ENCODE measurements at regions not wholly inside any gene's neighbourhood (a gene's known extent, or its start where the extent isn't known, plus 50 kb on each side); places are given as distances from the start of the nearest gene placed in this dataset.

DNA sequence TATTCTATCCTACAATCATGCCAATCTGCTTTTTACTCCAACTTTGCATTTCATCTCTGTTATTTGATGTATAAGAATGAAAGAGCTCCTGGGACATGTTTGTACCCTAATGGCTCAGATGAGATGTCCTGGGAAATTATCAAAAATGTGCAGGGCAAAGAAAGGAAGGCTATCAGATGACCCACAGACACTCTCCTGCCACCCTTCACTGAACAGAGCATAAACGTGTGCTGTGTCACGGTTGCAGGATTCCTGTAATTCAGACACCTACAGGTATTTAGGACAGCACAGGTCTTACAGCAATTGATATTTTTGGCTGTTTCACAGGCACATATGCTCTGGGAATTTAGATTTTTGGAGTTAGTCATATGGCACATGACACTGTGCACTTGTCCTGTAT is 149.2 kb upstream of the GAS1 start:
- no peak for DNase-seq

DNA sequence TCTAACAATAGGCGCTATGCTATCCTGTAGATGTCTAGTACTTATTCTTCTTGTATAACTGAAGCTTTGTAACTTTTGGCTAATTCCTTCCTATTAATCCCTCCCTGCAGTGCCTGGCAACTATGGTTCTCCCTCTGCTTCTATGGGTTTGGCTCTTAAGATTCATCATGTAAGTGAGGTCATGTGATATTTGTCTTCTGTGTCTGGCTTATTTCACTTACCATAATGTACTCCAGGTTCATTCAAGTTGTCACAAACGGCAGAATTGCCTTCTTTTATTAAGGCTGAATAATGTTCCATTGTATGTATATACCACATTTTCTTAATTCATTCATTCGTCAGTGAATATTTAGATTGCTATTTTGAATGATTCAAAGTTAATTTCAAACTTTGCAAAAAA is 149.9 kb upstream of the GAS1 start:
- H3K27ac ChIP-seq (ENCODE audit: low read depth in 1 of 2, low read length in 1 of 2): no peak overlapping the region
- peaks cover 0 to 4% (median 0%) of the 10 kb centered on the region in 4 donors for H3K9me3 ChIP-seq (ENCODE audit: control insufficient read depth in 4 of 4, insufficient read depth in 3 of 4, low read length in 3 of 4)
- H3K27me3 ChIP-seq (ENCODE audit: control insufficient read depth in 3 of 3, insufficient read depth in 3 of 3, low read length in 2 of 3): no peaks in the 10 kb centered on the region
- no peak overlapping the region for H3K4me3 ChIP-seq
- no peak overlapping the region for H3K9ac ChIP-seq (ENCODE audit: insufficient read depth in 1 of 2, low read length in 2 of 2)
- peaks cover 0 to 6% (median 0%) of the 10 kb centered on the region in 5 donors for H3K4me1 ChIP-seq (ENCODE audit: control insufficient read depth in 5 of 5, insufficient read depth in 5 of 5, low read length in 5 of 5)
- no peak for DNase-seq
- TF ChIP-seq, protein P1, sequence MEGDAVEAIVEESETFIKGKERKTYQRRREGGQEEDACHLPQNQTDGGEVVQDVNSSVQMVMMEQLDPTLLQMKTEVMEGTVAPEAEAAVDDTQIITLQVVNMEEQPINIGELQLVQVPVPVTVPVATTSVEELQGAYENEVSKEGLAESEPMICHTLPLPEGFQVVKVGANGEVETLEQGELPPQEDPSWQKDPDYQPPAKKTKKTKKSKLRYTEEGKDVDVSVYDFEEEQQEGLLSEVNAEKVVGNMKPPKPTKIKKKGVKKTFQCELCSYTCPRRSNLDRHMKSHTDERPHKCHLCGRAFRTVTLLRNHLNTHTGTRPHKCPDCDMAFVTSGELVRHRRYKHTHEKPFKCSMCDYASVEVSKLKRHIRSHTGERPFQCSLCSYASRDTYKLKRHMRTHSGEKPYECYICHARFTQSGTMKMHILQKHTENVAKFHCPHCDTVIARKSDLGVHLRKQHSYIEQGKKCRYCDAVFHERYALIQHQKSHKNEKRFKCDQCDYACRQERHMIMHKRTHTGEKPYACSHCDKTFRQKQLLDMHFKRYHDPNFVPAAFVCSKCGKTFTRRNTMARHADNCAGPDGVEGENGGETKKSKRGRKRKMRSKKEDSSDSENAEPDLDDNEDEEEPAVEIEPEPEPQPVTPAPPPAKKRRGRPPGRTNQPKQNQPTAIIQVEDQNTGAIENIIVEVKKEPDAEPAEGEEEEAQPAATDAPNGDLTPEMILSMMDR (IDR thresholded peaks at IDR 0.05; ENCODE audit: control extremely low read depth, extremely low read depth): no peak
- WGBS, 2 donors: 80 to 92% methylated on average over 3 of the region's 3 CpGs
- no peak for ATAC-seq (ENCODE audit: insufficient read depth, low FRiP score)
- H3K36me3 ChIP-seq (ENCODE audit: control insufficient read depth in 4 of 4, insufficient read depth in 4 of 4, low read length in 4 of 4): no peaks in the 10 kb centered on the region

More for the DNA sequence above, 149.2 kb upstream of the GAS1 start:
- H3K9me3 ChIP-seq (ENCODE audit: control insufficient read depth in 4 of 4, insufficient read depth in 3 of 4, low read length in 3 of 4): peaks cover 0 to 4% (median 0%) of the 10 kb centered on the region in 4 donors
- ATAC-seq (ENCODE audit: insufficient read depth, low FRiP score): no peak
- no peaks in the 10 kb centered on the region for H3K36me3 ChIP-seq (ENCODE audit: control insufficient read depth in 4 of 4, insufficient read depth in 4 of 4, low read length in 4 of 4)
- no peak overlapping the region for H3K9ac ChIP-seq (ENCODE audit: insufficient read depth in 1 of 2, low read length in 2 of 2)
- H3K27ac ChIP-seq (ENCODE audit: low read depth in 1 of 2, low read length in 1 of 2): no peak overlapping the region
- 88 to 93% methylated on average over 2 of the region's 2 CpGs for WGBS, 2 donors
- TF ChIP-seq, protein P1 (IDR thresholded peaks at IDR 0.05; ENCODE audit: control extremely low read depth, extremely low read depth): no peak
- no peak overlapping the region for H3K4me3 ChIP-seq
- no peaks in the 10 kb centered on the region for H3K27me3 ChIP-seq (ENCODE audit: control insufficient read depth in 3 of 3, insufficient read depth in 3 of 3, low read length in 2 of 3)
- H3K4me1 ChIP-seq (ENCODE audit: control insufficient read depth in 5 of 5, insufficient read depth in 5 of 5, low read length in 5 of 5): no peaks in the 10 kb centered on the region

DNA sequence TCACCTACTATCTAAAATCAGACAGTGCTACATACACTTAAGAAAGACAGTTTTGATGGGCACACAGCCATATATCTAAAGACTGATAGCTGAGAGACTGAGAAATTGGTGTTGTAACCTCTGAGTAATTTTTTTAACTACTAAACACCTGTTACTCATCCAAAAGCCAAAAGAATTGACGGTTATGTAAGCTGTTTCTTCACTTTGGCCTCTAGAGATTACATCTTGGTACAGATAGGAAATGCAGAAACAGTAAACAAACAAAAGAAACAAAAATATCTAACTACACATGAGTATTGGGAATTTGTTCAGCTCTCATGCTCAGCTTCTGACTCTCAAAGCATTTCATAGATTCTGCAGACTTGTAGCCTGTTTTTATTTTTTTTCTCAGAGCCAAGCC is 152.1 kb upstream of the GAS1 start:
- no peak for DNase-seq
- TF ChIP-seq, protein P1 (IDR thresholded peaks at IDR 0.05; ENCODE audit: control extremely low read depth, extremely low read depth): no peak
- no peak for ATAC-seq (ENCODE audit: insufficient read depth, low FRiP score)
- Histone ChIP-seq H3K9me3 (ENCODE audit: control insufficient read depth in 4 of 4, insufficient read depth in 3 of 4, low read length in 3 of 4) (peaks cover 0 to 4% (median 0%) of the 10 kb centered on the region in 4 donors), H3K9ac (ENCODE audit: insufficient read depth in 1 of 2, low read length in 2 of 2) (no peak overlapping the region), H3K27me3 (ENCODE audit: control insufficient read depth in 3 of 3, insufficient read depth in 3 of 3, low read length in 2 of 3) (no peaks in the 10 kb centered on the region), H3K27ac (ENCODE audit: low read depth in 1 of 2, low read length in 1 of 2) (no peak overlapping the region), H3K4me1 (ENCODE audit: control insufficient read depth in 5 of 5, insufficient read depth in 5 of 5, low read length in 5 of 5) (peaks cover 0 to 8% (median 0%) of the 10 kb centered on the region in 5 donors), H3K36me3 (ENCODE audit: control insufficient read depth in 4 of 4, insufficient read depth in 4 of 4, low read length in 4 of 4) (no peaks in the 10 kb centered on the region), H3K4me3 (no peak overlapping the region)
- 63 to 80% methylated on average over 1 of the region's 1 CpG for WGBS, 2 donors

DNA sequence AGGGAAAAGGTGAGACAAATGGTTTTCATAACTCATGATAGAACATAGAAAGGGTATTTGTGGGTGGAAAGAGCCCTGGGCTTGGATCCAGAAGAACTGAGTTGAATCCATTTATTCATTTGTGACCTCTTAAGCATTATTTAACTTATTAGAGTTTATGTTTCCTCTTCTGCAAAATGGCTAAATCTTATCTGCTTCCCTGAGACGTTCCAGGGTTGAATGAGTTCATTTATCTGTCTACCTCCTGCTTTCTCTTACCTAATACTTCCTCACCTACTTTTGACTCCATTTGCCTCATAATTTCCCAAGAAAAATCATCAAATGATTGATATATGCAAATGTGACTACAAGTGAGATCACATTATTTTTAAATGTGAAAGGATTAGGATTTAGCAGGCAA is 152.7 kb upstream of the GAS1 start:
- no peak overlapping the region for H3K27ac ChIP-seq (ENCODE audit: low read depth in 1 of 2, low read length in 1 of 2)
- H3K9me3 ChIP-seq (ENCODE audit: control insufficient read depth in 4 of 4, insufficient read depth in 3 of 4, low read length in 3 of 4): peaks cover 0 to 4% (median 0%) of the 10 kb centered on the region in 4 donors
- 20 to 22% methylated on average over 1 of the region's 1 CpG for WGBS, 2 donors
- H3K36me3 ChIP-seq (ENCODE audit: control insufficient read depth in 4 of 4, insufficient read depth in 4 of 4, low read length in 4 of 4): no peaks in the 10 kb centered on the region
- TF ChIP-seq, protein P1 (IDR thresholded peaks at IDR 0.05; ENCODE audit: control extremely low read depth, extremely low read depth): no peak
- H3K27me3 ChIP-seq (ENCODE audit: control insufficient read depth in 3 of 3, insufficient read depth in 3 of 3, low read length in 2 of 3): no peaks in the 10 kb centered on the region
- DNase-seq (no peak), ATAC-seq (ENCODE audit: insufficient read depth, low FRiP score) (no peak)
- H3K4me3 ChIP-seq: no peak overlapping the region
- peaks cover 0 to 8% (median 0%) of the 10 kb centered on the region in 5 donors for H3K4me1 ChIP-seq (ENCODE audit: control insufficient read depth in 5 of 5, insufficient read depth in 5 of 5, low read length in 5 of 5)
- H3K9ac ChIP-seq (ENCODE audit: insufficient read depth in 1 of 2, low read length in 2 of 2): no peak overlapping the region

Data from lung (tissue), 11 donors.